Activated naive CD4-positive, alpha-beta T cell treated with anti-CD3 and anti-CD28 coated beads, Interleukin-2, amount 10 ng/mL, durations not matched to agents 7 days and 5 days (primary cell): ENCODE measurements at regions not wholly inside any gene's neighbourhood (a gene's known extent, or its start where the extent isn't known, plus 50 kb on each side); places are given as distances from the start of the nearest gene placed in this dataset.

Experiments
- CTCF ChIA-PET: fragments of 350-600 bp; sonication (Branson Sonifier 250); formaldehyde crosslinking; loops from one replicate; lab custom pipeline; 2021; ENCODE audit warnings: antibody characterized with exemption; lab: Charles Lee
- DNase-seq: peaks from one replicate; pipeline ENCODE4 v3.0.0-alpha.2; 2020
- H3K27ac Mint-ChIP-seq: one replicate; pipeline ENCODE4 v1.8.0; 2021; ENCODE audit warnings: mild to moderate bottlenecking, moderate library complexity, mixed read lengths
- H3K27me3 Mint-ChIP-seq: one replicate; pipeline ENCODE4 v1.8.0; 2021; ENCODE audit warnings: mild to moderate bottlenecking, mixed read lengths
- H3K36me3 Mint-ChIP-seq: one replicate; pipeline ENCODE4 v1.8.0; 2021; ENCODE audit warnings: mixed read lengths
- H3K4me1 Mint-ChIP-seq: one replicate; pipeline ENCODE4 v1.8.0; 2021; ENCODE audit warnings: mixed read lengths
- H3K4me3 Mint-ChIP-seq: one replicate; pipeline ENCODE4 v1.8.0; 2021; ENCODE audit warnings: mild to moderate bottlenecking, moderate library complexity, mixed read lengths
- H3K9me3 Mint-ChIP-seq: one replicate; pipeline ENCODE4 v1.8.0; 2021; ENCODE audit warnings: mixed read lengths

- CTCF ChIA-PET: no interaction called here
- H3K4me3 Mint-ChIP-seq: no peak overlapping the region
- H3K36me3 Mint-ChIP-seq: no peaks in the 10 kb centered on the region
- no peak overlapping the region for H3K27ac Mint-ChIP-seq
- DNase-seq: no peak
- H3K4me1 Mint-ChIP-seq: no peaks in the 10 kb centered on the region
- H3K27me3 Mint-ChIP-seq: no peaks in the 10 kb centered on the region
- H3K9me3 Mint-ChIP-seq: no peaks in the 10 kb centered on the region
These were observed 466.3 kb downstream of the EFNA5 start for GRCh38 chr5:107204413-107204812.

- no peak for DNase-seq
- no peak overlapping the region for H3K4me3 Mint-ChIP-seq
- CTCF ChIA-PET: no interaction called here
- H3K4me1 Mint-ChIP-seq: no peaks in the 10 kb centered on the region
- no peak overlapping the region for H3K27ac Mint-ChIP-seq
- no peaks in the 10 kb centered on the region for H3K36me3 Mint-ChIP-seq
- H3K9me3 Mint-ChIP-seq: no peaks in the 10 kb centered on the region
- H3K27me3 Mint-ChIP-seq: no peaks in the 10 kb centered on the region
These were observed 467.5 kb downstream of the EFNA5 start for GRCh38 chr5:107203243-107203642.

- no peaks in the 10 kb centered on the region for H3K9me3 Mint-ChIP-seq
- H3K27ac Mint-ChIP-seq: no peak overlapping the region
- CTCF ChIA-PET: no interaction called here
- no peaks in the 10 kb centered on the region for H3K27me3 Mint-ChIP-seq
- H3K4me1 Mint-ChIP-seq: no peaks in the 10 kb centered on the region
- H3K4me3 Mint-ChIP-seq: no peak overlapping the region
- DNase-seq: no peak
- H3K36me3 Mint-ChIP-seq: no peaks in the 10 kb centered on the region
These were observed 471.0 kb downstream of the EFNA5 start for GRCh38 chr5:107199756-107200155.

GRCh38 chr5:107196500-107197059 is 474.2 kb downstream of the EFNA5 start:
- Mint-ChIP-seq H3K27me3 (no peaks in the 10 kb centered on the region), H3K9me3 (peaks cover 6% of the 10 kb centered on the region), H3K4me3 (no peak overlapping the region), H3K36me3 (no peaks in the 10 kb centered on the region), H3K4me1 (no peaks in the 10 kb centered on the region), H3K27ac (no peak overlapping the region)
- DNase-seq: no peak
- CTCF ChIA-PET: no interaction called here

- no peaks in the 10 kb centered on the region for H3K27me3 Mint-ChIP-seq
- H3K36me3 Mint-ChIP-seq: no peaks in the 10 kb centered on the region
- no peak overlapping the region for H3K27ac Mint-ChIP-seq
- no peak overlapping the region for H3K4me3 Mint-ChIP-seq
- no peak for DNase-seq
- peaks cover 6% of the 10 kb centered on the region for H3K9me3 Mint-ChIP-seq
- CTCF ChIA-PET: no interaction called here
- no peaks in the 10 kb centered on the region for H3K4me1 Mint-ChIP-seq
These were observed 474.8 kb downstream of the EFNA5 start for GRCh38 chr5:107195890-107196395.

- no peaks in the 10 kb centered on the region for H3K9me3 Mint-ChIP-seq
- no peaks in the 10 kb centered on the region for H3K36me3 Mint-ChIP-seq
- CTCF ChIA-PET: no interaction called here
- H3K4me3 Mint-ChIP-seq: no peak overlapping the region
- no peak for DNase-seq
- no peaks in the 10 kb centered on the region for H3K27me3 Mint-ChIP-seq
- no peaks in the 10 kb centered on the region for H3K4me1 Mint-ChIP-seq
- no peak overlapping the region for H3K27ac Mint-ChIP-seq
These were observed 485.9 kb downstream of the EFNA5 start for GRCh38 chr5:107184871-107185270.

- DNase-seq: no peak
- H3K27ac Mint-ChIP-seq: no peak overlapping the region
- no peaks in the 10 kb centered on the region for H3K27me3 Mint-ChIP-seq
- no peaks in the 10 kb centered on the region for H3K9me3 Mint-ChIP-seq
- no peaks in the 10 kb centered on the region for H3K36me3 Mint-ChIP-seq
- H3K4me3 Mint-ChIP-seq: no peak overlapping the region
- CTCF ChIA-PET: no interaction called here
- H3K4me1 Mint-ChIP-seq: no peaks in the 10 kb centered on the region
These were observed 486.7 kb downstream of the EFNA5 start for GRCh38 chr5:107184066-107184465.

GRCh38 chr5:107170620-107171019 is 500.1 kb downstream of the EFNA5 start:
- peaks cover 23% of the 10 kb centered on the region for H3K9me3 Mint-ChIP-seq
- no peaks in the 10 kb centered on the region for H3K27me3 Mint-ChIP-seq
- H3K36me3 Mint-ChIP-seq: no peaks in the 10 kb centered on the region
- H3K27ac Mint-ChIP-seq: no peak overlapping the region
- H3K4me3 Mint-ChIP-seq: no peak overlapping the region
- CTCF ChIA-PET: no interaction called here
- DNase-seq: no peak
- no peaks in the 10 kb centered on the region for H3K4me1 Mint-ChIP-seq

- H3K27ac Mint-ChIP-seq: no peak overlapping the region
- DNase-seq: no peak
- no peaks in the 10 kb centered on the region for H3K4me1 Mint-ChIP-seq
These were observed 500.9 kb downstream of the EFNA5 start for GRCh38 chr5:107169867-107170266.

GRCh38 chr5:107168848-107169752 is 501.6 kb downstream of the EFNA5 start:
- Mint-ChIP-seq H3K36me3 (no peaks in the 10 kb centered on the region), H3K27me3 (no peaks in the 10 kb centered on the region), H3K9me3 (peaks cover 23% of the 10 kb centered on the region), H3K27ac (no peak overlapping the region), H3K4me3 (no peak overlapping the region), H3K4me1 (no peaks in the 10 kb centered on the region)
- DNase-seq: no peak
- CTCF ChIA-PET: no interaction called here

More at GRCh38 chr5:107169867-107170266, 500.9 kb downstream of the EFNA5 start:
- no peaks in the 10 kb centered on the region for H3K27me3 Mint-ChIP-seq
- no peaks in the 10 kb centered on the region for H3K36me3 Mint-ChIP-seq
- H3K4me3 Mint-ChIP-seq: no peak overlapping the region
- H3K9me3 Mint-ChIP-seq: peaks cover 23% of the 10 kb centered on the region
- CTCF ChIA-PET: no interaction called here

- Mint-ChIP-seq H3K36me3 (no peaks in the 10 kb centered on the region), H3K27ac (no peak overlapping the region), H3K27me3 (no peaks in the 10 kb centered on the region), H3K9me3 (peaks cover 23% of the 10 kb centered on the region), H3K4me1 (no peaks in the 10 kb centered on the region), H3K4me3 (no peak overlapping the region)
- no peak for DNase-seq
- CTCF ChIA-PET: no interaction called here
These were observed 502.7 kb downstream of the EFNA5 start for GRCh38 chr5:107168086-107168485.

GRCh38 chr5:107165296-107165695 is 505.4 kb downstream of the EFNA5 start:
- no peaks in the 10 kb centered on the region for H3K36me3 Mint-ChIP-seq
- no peak overlapping the region for H3K4me3 Mint-ChIP-seq
- H3K4me1 Mint-ChIP-seq: no peaks in the 10 kb centered on the region
- no peak for DNase-seq
- peaks cover 14% of the 10 kb centered on the region for H3K9me3 Mint-ChIP-seq
- no peak overlapping the region for H3K27ac Mint-ChIP-seq
- CTCF ChIA-PET: no interaction called here
- H3K27me3 Mint-ChIP-seq: no peaks in the 10 kb centered on the region

GRCh38 chr5:107157809-107158208 is 512.9 kb downstream of the EFNA5 start:
- no peak overlapping the region for H3K27ac Mint-ChIP-seq
- no peaks in the 10 kb centered on the region for H3K36me3 Mint-ChIP-seq
- H3K9me3 Mint-ChIP-seq: no peaks in the 10 kb centered on the region
- DNase-seq: no peak
- no peak overlapping the region for H3K4me3 Mint-ChIP-seq
- CTCF ChIA-PET: no interaction called here
- H3K27me3 Mint-ChIP-seq: no peaks in the 10 kb centered on the region
- no peaks in the 10 kb centered on the region for H3K4me1 Mint-ChIP-seq

- no peaks in the 10 kb centered on the region for H3K27me3 Mint-ChIP-seq
- no peak overlapping the region for H3K27ac Mint-ChIP-seq
- CTCF ChIA-PET: no interaction called here
- DNase-seq: no peak
- H3K4me1 Mint-ChIP-seq: no peaks in the 10 kb centered on the region
- no peak overlapping the region for H3K4me3 Mint-ChIP-seq
- no peaks in the 10 kb centered on the region for H3K36me3 Mint-ChIP-seq
- H3K9me3 Mint-ChIP-seq: no peaks in the 10 kb centered on the region
These were observed 515.0 kb downstream of the EFNA5 start for GRCh38 chr5:107155707-107156106.

- Mint-ChIP-seq H3K27me3 (no peaks in the 10 kb centered on the region), H3K9me3 (no peaks in the 10 kb centered on the region), H3K4me3 (no peak overlapping the region), H3K27ac (no peak overlapping the region), H3K4me1 (no peaks in the 10 kb centered on the region), H3K36me3 (no peaks in the 10 kb centered on the region)
- no peak for DNase-seq
- CTCF ChIA-PET: no interaction called here
These were observed 516.1 kb downstream of the EFNA5 start for GRCh38 chr5:107154593-107154992.
